ENCODE measurements at regions not wholly inside any gene's neighbourhood (a gene's known extent, or its start where the extent isn't known, plus 50 kb on each side); places are given as distances from the start of the nearest gene placed in this dataset.

- TF ChIP-seq CTCF (IDR thresholded peaks at IDR 0.05; ENCODE audit: low read depth, low read length), result no peak
- no peak for DNase-seq (ENCODE audit: extremely low read depth, low read depth)
Observed at GRCh38 chr1:217953330-217953729, 322.2 kb downstream of the SPATA17 start.

- no peak for DNase-seq (ENCODE audit: extremely low read depth, low read depth)
- TF ChIP-seq CTCF (IDR thresholded peaks at IDR 0.05; ENCODE audit: low read depth, low read length), result no peak
Observed at GRCh38 chr1:217953922-217954321, 322.8 kb downstream of the SPATA17 start.

GRCh38 chr1:217955723-217956122 lies 324.6 kb downstream of the SPATA17 start:
- no peak for DNase-seq (ENCODE audit: extremely low read depth, low read depth)
- TF ChIP-seq CTCF (IDR thresholded peaks at IDR 0.05; ENCODE audit: low read depth, low read length), result no peak

DNA sequence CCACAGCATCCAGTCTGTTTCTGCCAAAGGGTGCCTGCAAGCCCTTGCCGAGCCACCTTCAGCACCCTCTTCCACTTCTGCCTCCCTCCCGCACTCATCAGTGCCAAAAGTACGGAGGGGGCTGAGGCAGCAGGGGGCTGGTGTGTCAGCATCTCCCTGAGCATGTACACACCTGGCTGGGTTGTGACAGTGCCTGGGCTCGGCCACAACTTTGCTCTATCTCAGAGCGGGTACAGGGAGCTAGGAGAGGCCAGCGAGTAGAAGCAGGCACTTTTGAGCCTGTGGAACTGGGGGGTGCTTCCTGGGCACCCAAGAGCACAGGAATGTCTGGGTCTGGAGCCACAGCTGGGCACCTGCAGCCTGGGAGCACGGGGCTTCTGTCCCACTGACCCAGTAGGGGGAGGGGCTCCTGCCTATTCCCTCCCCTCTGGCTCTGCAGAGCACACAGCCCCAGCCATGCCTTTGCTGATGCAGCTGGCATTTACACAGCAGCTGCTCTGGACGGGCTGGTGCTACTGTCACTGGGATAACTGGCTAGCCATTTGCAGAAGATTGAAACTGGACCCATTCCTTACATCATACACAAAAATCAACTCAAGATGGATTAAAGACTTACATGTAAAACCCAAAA lies 319.8 kb upstream of the RRP15 start:
- no peak for TF ChIP-seq CTCF (IDR thresholded peaks at IDR 0.05; ENCODE audit: low read depth, low read length)
- no peak for DNase-seq (ENCODE audit: extremely low read depth, low read depth)

DNA sequence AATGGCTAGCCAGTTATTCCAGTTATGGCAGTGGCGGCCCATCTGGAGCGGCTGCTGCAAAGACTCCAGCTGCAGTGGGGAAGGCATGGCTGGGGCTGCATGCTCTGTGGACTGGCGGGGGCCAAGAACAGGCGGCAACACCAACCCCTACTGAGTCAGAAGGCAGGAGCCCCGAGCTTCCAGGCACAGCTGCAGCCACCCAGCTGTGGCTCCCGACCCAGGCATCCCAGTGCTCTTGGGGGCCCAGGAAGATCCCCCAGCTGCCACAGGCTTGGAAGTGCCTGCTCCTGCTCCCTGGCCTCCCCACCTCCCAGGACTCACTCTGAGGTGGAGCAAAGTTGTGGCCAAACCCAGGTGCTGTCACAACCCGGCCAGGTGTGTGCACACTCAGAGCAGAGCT lies 317.0 kb upstream of the RRP15 start:
- TF ChIP-seq CTCF (IDR thresholded peaks at IDR 0.05; ENCODE audit: low read depth, low read length), result no peak
- DNase-seq (ENCODE audit: extremely low read depth, low read depth), result no peak

- no peak for TF ChIP-seq CTCF (IDR thresholded peaks at IDR 0.05; ENCODE audit: low read depth, low read length)
- no peak for DNase-seq (ENCODE audit: extremely low read depth, low read depth)
Observed at GRCh38 chr1:217969428-217969827, 315.7 kb upstream of the RRP15 start.

GRCh38 chr1:217977943-217978342 lies 307.1 kb upstream of the RRP15 start:
- no peak for DNase-seq (ENCODE audit: extremely low read depth, low read depth)
- no peak for TF ChIP-seq CTCF (IDR thresholded peaks at IDR 0.05; ENCODE audit: low read depth, low read length)
